DMS 273 (cell line): ENCODE measurements at regions not wholly inside any gene's neighbourhood (a gene's known extent, or its start where the extent isn't known, plus 50 kb on each side); places are given as distances from the start of the nearest gene placed in this dataset.
"Not testable (repeated sequence)": the region's sequence is repeated elsewhere in the genome, so short reads cannot be mapped to it uniquely, and the experiment has no call there.

Experiments used
- DNase-seq: peaks from one replicate; lab custom pipeline; 2025; ENCODE audit not compliant: unreplicated experiment; lab: John Stamatoyannopoulos, UW

- DNase-seq, result peak; percentile 42
Observed at GRCh38 chr1:60893136-60893930, 189.0 kb upstream of the NFIA start.

GRCh38 chr1:60891765-60892164 is 190.6 kb upstream of the NFIA start:
- DNase-seq, result no peak

GRCh38 chr1:60891281-60891680 is 191.1 kb upstream of the NFIA start:
- DNase-seq, result peak; percentile 39

- no peak for DNase-seq
Observed at GRCh38 chr1:60890664-60891063, 191.7 kb upstream of the NFIA start.

- DNase-seq, result no peak
Observed at GRCh38 chr1:60889709-60890108, 192.7 kb upstream of the NFIA start.

GRCh38 chr1:60888126-60888525 is 194.2 kb upstream of the NFIA start:
- DNase-seq, result peak; percentile 94

GRCh38 chr1:60886793-60887331 is 195.5 kb upstream of the NFIA start:
- peak; percentile 87 for DNase-seq

- DNase-seq, result no peak
Observed at GRCh38 chr1:60886090-60886489, 196.3 kb upstream of the NFIA start.

- no peak for DNase-seq
Observed at GRCh38 chr1:60880202-60880601, 202.2 kb upstream of the NFIA start.

- no peak for DNase-seq
Observed at GRCh38 chr1:60878323-60878722, 204.0 kb upstream of the NFIA start.

GRCh38 chr1:60877376-60877775 is 205.0 kb upstream of the NFIA start:
- no peak for DNase-seq

GRCh38 chr1:60876952-60877351 is 205.4 kb upstream of the NFIA start:
- DNase-seq, result no peak

GRCh38 chr1:60875138-60875537 is 207.2 kb upstream of the NFIA start:
- no peak for DNase-seq

- DNase-seq, result peak; percentile 41
Observed at GRCh38 chr1:60874718-60875117, 207.6 kb upstream of the NFIA start.

GRCh38 chr1:60873396-60873795 is 209.0 kb upstream of the NFIA start:
- DNase-seq, result not testable (repeated sequence)

GRCh38 chr1:60872426-60873054 is 209.8 kb upstream of the NFIA start:
- peak; percentile 64 for DNase-seq

GRCh38 chr1:60870269-60870865 is 212.0 kb upstream of the NFIA start:
- no peak for DNase-seq

GRCh38 chr1:60868901-60869663 is 213.3 kb upstream of the NFIA start:
- no peak for DNase-seq

- DNase-seq, result peak; percentile 70
Observed at GRCh38 chr1:60867782-60868181, 214.6 kb upstream of the NFIA start.

- no peak for DNase-seq
Observed at GRCh38 chr1:60866917-60867531, 215.3 kb upstream of the NFIA start.
